Ovary (tissue), 3 donors: ENCODE measurements at regions not wholly inside any gene's neighbourhood (a gene's known extent, or its start where the extent isn't known, plus 50 kb on each side); places are given as distances from the start of the nearest gene placed in this dataset.

ENCODE experiments used
- CTCF ChIP-seq, 3 donors: fragments of 450-650 bp in 2 of 3; fragments of 200-600 bp in 1 of 3; IDR thresholded peaks; one replicate each; pipeline versions ENCODE4 v1.5.1 to v1.8.0; 2016 to 2022; ENCODE audit warnings: antibody characterized with exemption in 3 of 3, mild to moderate bottlenecking in 1 of 3
- EP300 ChIP-seq: sonication (generic); formaldehyde crosslinking; IDR thresholded peaks from one replicate; pipeline ENCODE4 v1.6.1; 2017; ENCODE audit warnings: antibody characterized with exemption
- POLR2A ChIP-seq: fragments of 450-650 bp; IDR thresholded peaks from one replicate; pipeline ENCODE4 v1.6.1; 2017; ENCODE audit warnings: antibody characterized with exemption, mild to moderate bottlenecking, moderate library complexity
- donor health status: DM: no; HTN: no; CAD: no.

- TF ChIP-seq EP300 (no peak), POLR2A (no peak), CTCF (IDR thresholded peaks at IDR 0.05) (no peak)
These were observed 298.9 kb downstream of the ZSWIM6 start for GRCh38 chr5:61630908-61631307.
